Fibroblast of pulmonary artery (primary cell): ENCODE measurements at regions not wholly inside any gene's neighbourhood (a gene's known extent, or its start where the extent isn't known, plus 50 kb on each side); places are given as distances from the start of the nearest gene placed in this dataset.

Experiments used
- DNase-seq: peaks from one replicate; pipeline ENCODE4 v3.0.0-alpha.2; 2010; ENCODE audit warnings: low read depth
- H3K4me3 ChIP-seq: replicated peaks from 2 replicates; pipeline ENCODE4 v1.5.1; 2011; ENCODE audit warnings: low read depth, mild to moderate bottlenecking, control low read depth, low read length, moderate library complexity
- TF ChIP-seq, protein P1 (sequence below): IDR thresholded peaks from 2 replicates; pipeline ENCODE4 v1.5.1; 2011; ENCODE audit warnings: mild to moderate bottlenecking, control low read depth, low read length, inconsistent platforms; ENCODE audit errors: missing control alignments

DNA sequence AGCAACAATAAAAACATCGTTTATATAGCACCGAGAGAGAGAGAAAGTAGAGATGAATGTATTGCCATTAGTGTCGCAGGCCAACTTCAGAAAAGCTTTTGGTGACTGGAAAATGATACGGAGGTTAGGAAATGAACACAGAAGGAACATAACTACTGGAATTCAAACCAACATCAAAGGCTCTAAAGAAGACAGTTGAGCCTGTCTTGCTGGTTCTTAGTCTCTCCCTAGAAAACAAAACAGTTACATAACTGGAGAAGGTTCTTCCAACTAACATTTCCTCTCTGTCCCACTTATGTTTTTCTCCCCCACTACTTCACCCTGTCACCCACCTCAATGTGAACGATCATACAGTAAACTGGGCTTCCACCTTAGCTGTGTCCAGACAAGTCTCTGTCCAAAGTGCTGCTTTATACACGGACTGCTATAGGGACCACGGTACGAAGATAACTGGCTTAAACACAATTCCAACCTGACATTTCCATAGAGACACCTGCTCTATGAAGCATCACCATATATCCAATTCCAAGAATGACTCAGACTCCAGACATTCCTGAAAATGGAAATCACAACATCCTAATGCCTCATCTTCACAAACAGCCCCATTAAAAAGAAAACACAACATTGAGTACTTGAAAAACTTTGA is 85.2 kb upstream of the ARHGAP32 start:
- DNase-seq: no peak
- TF ChIP-seq, protein P1, sequence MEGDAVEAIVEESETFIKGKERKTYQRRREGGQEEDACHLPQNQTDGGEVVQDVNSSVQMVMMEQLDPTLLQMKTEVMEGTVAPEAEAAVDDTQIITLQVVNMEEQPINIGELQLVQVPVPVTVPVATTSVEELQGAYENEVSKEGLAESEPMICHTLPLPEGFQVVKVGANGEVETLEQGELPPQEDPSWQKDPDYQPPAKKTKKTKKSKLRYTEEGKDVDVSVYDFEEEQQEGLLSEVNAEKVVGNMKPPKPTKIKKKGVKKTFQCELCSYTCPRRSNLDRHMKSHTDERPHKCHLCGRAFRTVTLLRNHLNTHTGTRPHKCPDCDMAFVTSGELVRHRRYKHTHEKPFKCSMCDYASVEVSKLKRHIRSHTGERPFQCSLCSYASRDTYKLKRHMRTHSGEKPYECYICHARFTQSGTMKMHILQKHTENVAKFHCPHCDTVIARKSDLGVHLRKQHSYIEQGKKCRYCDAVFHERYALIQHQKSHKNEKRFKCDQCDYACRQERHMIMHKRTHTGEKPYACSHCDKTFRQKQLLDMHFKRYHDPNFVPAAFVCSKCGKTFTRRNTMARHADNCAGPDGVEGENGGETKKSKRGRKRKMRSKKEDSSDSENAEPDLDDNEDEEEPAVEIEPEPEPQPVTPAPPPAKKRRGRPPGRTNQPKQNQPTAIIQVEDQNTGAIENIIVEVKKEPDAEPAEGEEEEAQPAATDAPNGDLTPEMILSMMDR: no peak
- no peak overlapping the region for H3K4me3 ChIP-seq

DNA sequence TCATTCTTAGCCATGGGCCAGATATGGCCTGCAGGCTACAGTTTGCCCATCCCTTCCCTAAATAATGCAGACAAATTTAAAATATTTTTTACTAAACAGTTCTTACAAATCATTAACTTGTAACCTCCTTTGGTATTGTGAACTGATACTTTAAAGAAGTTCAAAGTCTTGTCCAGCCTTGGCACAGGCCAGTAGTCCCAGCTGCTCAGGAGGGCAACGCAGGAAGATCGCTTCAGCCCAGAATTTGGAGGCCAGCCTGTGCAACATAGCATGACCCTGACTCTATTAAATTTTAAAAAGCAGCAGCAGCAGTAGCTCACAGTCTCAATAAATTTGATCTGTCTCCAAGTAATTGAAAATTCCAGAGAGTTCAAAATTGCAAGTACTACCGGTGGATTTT is 83.7 kb upstream of the ARHGAP32 start:
- H3K4me3 ChIP-seq: no peak overlapping the region
- TF ChIP-seq, protein P1: no peak
- no peak for DNase-seq

DNA sequence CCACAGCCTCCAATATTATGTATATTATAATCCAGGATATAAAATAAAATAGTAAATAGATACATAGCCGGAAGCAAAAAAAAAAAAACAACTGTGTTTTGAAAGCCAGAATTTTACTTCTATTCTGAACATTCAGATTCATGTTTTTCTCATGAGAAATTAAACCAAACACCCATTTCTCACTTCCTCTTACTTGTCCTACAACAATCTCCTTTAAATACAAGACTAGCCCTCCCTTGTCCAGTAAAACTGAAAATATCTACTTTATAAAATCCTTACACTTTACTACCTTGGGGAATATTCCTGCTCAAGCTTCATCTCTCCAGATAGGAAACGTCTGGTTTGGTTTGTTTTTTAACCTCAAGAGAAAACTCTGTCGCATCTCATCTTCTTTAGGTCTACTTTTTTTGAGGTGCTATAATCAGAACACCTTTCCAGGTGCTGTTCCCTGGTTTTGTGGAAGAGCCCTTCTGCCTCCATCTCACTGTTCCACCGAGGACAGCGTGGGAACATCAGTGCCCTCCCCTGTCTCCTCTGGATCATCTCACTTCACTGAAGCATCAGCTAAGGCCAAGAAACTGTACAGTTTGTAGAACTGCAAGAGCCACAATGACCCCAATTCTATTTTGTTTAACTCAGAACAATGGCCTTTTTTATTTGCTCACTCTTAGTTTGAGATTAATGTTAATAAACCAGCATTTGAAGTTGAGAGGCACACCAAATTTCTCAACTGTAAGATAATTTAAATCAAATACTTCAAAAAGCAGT is 82.0 kb upstream of the ARHGAP32 start:
- DNase-seq: no peak
- TF ChIP-seq, protein P1: no peak
- no peak overlapping the region for H3K4me3 ChIP-seq

DNA sequence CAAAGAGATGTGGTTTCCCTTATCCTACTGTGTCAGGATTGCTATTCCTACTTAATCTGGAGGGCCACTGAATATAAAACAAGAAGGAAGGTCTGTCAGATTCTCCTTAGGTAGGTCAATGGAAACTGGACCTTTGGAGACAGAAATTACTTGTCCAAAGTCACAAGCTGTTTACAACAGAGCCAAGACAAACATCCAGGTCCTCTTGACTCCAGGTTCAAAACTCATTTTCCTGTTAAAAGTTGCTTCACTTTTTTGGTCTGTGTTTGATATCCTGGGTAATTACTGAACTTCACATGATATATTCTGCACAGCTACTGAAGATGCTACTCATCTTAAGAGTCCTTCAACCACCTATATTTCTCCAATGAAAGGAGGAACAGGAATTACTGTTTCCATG is 81.2 kb upstream of the ARHGAP32 start:
- TF ChIP-seq, protein P1: no peak
- no peak for DNase-seq
- H3K4me3 ChIP-seq: no peak overlapping the region

DNA sequence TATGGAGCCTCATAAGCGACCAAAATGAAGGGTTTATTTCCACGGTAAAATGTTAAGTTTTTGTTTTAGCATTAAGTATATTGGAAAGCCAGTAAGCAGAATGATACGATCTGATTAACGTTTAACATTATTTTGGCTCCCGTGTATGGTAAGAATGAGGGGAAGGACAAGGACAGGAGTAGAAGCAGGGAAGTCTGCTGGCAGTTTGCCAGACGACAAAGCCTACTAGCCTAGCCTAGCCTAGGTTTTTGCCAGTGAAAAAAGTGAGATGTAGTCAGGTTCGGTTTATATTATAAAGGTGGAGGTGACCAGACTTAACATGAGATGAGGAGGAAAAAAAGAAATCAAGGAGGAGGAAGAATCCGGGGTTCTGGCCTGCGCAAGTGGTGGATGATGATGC is 78.9 kb upstream of the ARHGAP32 start:
- DNase-seq: no peak
- H3K4me3 ChIP-seq: no peak overlapping the region
- TF ChIP-seq, protein P1: no peak

DNA sequence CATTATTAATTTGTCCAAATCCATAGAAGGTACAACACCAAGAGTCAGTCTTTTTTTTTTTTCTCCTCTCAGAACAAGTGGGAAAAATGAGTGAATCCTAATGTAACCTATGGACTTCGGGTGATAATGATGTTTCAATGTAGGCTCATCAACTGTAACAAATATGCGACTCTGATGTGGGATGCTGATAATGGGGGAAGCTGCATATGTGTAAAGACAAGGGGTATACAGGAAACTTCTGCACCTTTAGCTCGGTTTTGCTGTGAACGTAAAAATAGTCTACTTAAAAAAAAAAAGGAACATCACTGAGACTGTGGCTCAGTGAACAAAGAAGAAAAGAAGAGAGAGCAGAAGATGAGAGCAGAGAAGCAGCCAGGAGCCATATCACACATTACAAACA is 78.3 kb upstream of the ARHGAP32 start:
- no peak overlapping the region for H3K4me3 ChIP-seq
- no peak for DNase-seq
- TF ChIP-seq, protein P1: no peak
